Small intestine (tissue), 7 donors: ENCODE measurements at regions not wholly inside any gene's neighbourhood (a gene's known extent, or its start where the extent isn't known, plus 50 kb on each side); places are given as distances from the start of the nearest gene placed in this dataset.
"Not testable (repeated sequence)": the region's sequence is repeated elsewhere in the genome, so short reads cannot be mapped to it uniquely, and the experiment has no call there.

ENCODE experiments used
- DNase-seq, 2 donors: peaks; one replicate each; pipeline versions ENCODE4 v3.0.0 to v3.0.0-alpha.2; 2013
- FAIRE-seq: peaks from 2 replicates; lab custom pipeline; 2012; peaks lifted over from hg19 to GRCh38; lab: Jason Lieb, UNC
- H3K27ac ChIP-seq, 3 donors: one replicate each; pipeline ENCODE4 v1.5.1; 2013; ENCODE audit warnings: low read length in 2 of 3, mild to moderate bottlenecking in 2 of 3, control low read depth in 1 of 3, inconsistent platforms in 1 of 3, low read depth in 1 of 3, moderate library complexity in 1 of 3
- H3K27me3 ChIP-seq, 3 donors: one replicate each; pipeline ENCODE4 v1.6.1; 2013; ENCODE audit warnings: low read length in 3 of 3, inconsistent platforms in 1 of 3; ENCODE audit not compliant: control insufficient read depth in 3 of 3, insufficient read depth in 3 of 3
- H3K36me3 ChIP-seq, 3 donors: one replicate each; pipeline ENCODE4 v1.6.1; 2013; ENCODE audit warnings: low read length in 3 of 3, inconsistent platforms in 1 of 3, low read depth in 1 of 3, mild to moderate bottlenecking in 1 of 3, moderate library complexity in 1 of 3; ENCODE audit not compliant: control insufficient read depth in 3 of 3, insufficient read depth in 2 of 3
- H3K4me1 ChIP-seq, 3 donors: one replicate each; pipeline ENCODE4 v1.6.1; 2013; ENCODE audit warnings: low read length in 2 of 3, inconsistent platforms in 1 of 3, low read depth in 1 of 3, mild to moderate bottlenecking in 1 of 3, moderate library complexity in 1 of 3; ENCODE audit not compliant: control insufficient read depth in 3 of 3, insufficient read depth in 2 of 3
- H3K4me3 ChIP-seq, 3 donors: one replicate each; pipeline ENCODE4 v1.5.1; 2013; ENCODE audit warnings: low read length in 3 of 3, control low read depth in 1 of 3, inconsistent platforms in 1 of 3, low read depth in 1 of 3, mild to moderate bottlenecking in 1 of 3, moderate library complexity in 1 of 3
- H3K9me3 ChIP-seq, 2 donors: one replicate each; pipeline ENCODE4 v1.6.1; 2013; ENCODE audit warnings: low read depth in 1 of 2, low read length in 1 of 2; ENCODE audit not compliant: control insufficient read depth in 2 of 2, insufficient read depth in 1 of 2
- WGBS, 3 donors: extraction: QIAGEN DNeasy Blood & Tissue Kit; methylation state at CpG; one replicate each; pipeline ENCODE4 v1.1.7; 2013; 5-methylcytosine and 5-hydroxymethylcytosine counted together
- donor health status: healthy with polysubstance abuse.
- donor health status: control.
- donor health status: control.
- donor health status: Bipolar disorder and iron deficiency.
- donor health status: healthy.

- DNase-seq = peak; percentile 2 to 40
- Histone ChIP-seq H3K4me3 (no peak overlapping the region), H3K27me3 (no peaks in the 10 kb centered on the region), H3K4me1 (no peaks in the 10 kb centered on the region), H3K27ac (no peak overlapping the region), H3K36me3 (no peaks in the 10 kb centered on the region), H3K9me3 (no peaks in the 10 kb centered on the region)
- 9 to 14% (median 9%) methylated on average over 6 of the region's 6 CpGs for WGBS, 3 donors
- FAIRE-seq = no peak
Observed at GRCh38 chr3:159273608-159274007, 471.8 kb downstream of the MFSD1 start.

GRCh38 chr3:159275741-159276140, 473.9 kb downstream of the MFSD1 start:
- no peak overlapping the region for H3K27ac ChIP-seq
- WGBS, 3 donors = 24 to 43% (median 43%) methylated on average over 1 of the region's 1 CpG
- no peak for FAIRE-seq
- no peaks in the 10 kb centered on the region for H3K9me3 ChIP-seq
- H3K4me3 ChIP-seq = no peak overlapping the region
- no peak for DNase-seq
- no peaks in the 10 kb centered on the region for H3K4me1 ChIP-seq
- H3K27me3 ChIP-seq = no peaks in the 10 kb centered on the region
- H3K36me3 ChIP-seq = no peaks in the 10 kb centered on the region

- FAIRE-seq (no peak), DNase-seq (no peak)
- no peaks in the 10 kb centered on the region for H3K27me3 ChIP-seq
- H3K27ac ChIP-seq = no peak overlapping the region
- no peaks in the 10 kb centered on the region for H3K4me1 ChIP-seq
- H3K9me3 ChIP-seq = no peaks in the 10 kb centered on the region
- no peaks in the 10 kb centered on the region for H3K36me3 ChIP-seq
- H3K4me3 ChIP-seq = no peak overlapping the region
- WGBS, 3 donors = 72 to 79% (median 78%) methylated on average over 5 of the region's 5 CpGs
Observed at GRCh38 chr3:159277814-159278213, 476.0 kb downstream of the MFSD1 start.

DNA sequence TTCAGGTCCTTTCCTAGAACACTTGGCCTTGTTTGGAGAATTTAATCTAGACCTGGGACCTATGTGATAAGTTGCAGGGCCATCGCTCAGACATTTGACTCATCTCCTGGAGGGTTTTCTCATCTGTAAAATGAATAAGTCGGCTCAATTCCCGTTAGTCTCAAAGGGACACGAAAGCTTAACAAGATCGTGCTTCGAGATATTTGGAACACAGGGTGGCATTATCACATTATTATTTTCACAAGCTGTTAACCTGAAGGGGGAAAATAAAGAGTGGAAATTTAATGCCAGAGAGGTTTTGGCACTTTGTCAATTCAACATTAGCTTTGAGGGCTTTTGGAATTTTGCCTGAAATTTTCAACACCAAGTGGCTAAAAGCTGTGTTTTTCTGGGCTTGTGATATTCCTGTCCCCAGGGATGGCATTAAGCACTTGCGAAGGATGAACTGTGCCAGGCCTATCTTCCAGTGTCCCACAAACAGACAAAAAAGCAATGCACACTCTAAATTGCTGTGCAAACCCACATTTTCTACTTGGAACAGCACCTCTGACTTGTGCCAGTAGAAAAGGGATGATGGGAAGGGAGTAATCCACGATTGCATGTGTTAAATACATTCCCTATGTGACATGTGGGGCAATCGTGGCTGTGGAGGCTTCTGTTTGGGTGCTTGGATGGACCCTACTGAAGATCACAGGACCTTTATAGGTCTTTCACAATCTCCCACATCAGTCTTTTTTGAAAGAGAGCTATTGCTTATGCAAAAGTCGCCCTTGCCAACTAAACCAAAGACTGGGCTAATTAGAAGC, 478.7 kb downstream of the MFSD1 start:
- no peaks in the 10 kb centered on the region for H3K4me1 ChIP-seq
- no peak overlapping the region for H3K27ac ChIP-seq
- no peak for FAIRE-seq
- no peaks in the 10 kb centered on the region for H3K9me3 ChIP-seq
- H3K36me3 ChIP-seq = no peaks in the 10 kb centered on the region
- DNase-seq = no peak
- no peak overlapping the region for H3K4me3 ChIP-seq
- WGBS, 3 donors = 70 to 81% (median 74%) methylated on average over 10 of the region's 10 CpGs
- no peaks in the 10 kb centered on the region for H3K27me3 ChIP-seq

- Histone ChIP-seq H3K36me3 (no peaks in the 10 kb centered on the region), H3K4me3 (no peak overlapping the region), H3K27me3 (no peaks in the 10 kb centered on the region), H3K4me1 (no peaks in the 10 kb centered on the region), H3K27ac (no peak overlapping the region), H3K9me3 (no peaks in the 10 kb centered on the region)
- DNase-seq (no peak), FAIRE-seq (no peak)
- 52 to 67% (median 59%) methylated on average over 1 of the region's 1 CpG for WGBS, 3 donors
Observed at GRCh38 chr3:159293493-159293892, 491.6 kb downstream of the MFSD1 start.

- Histone ChIP-seq H3K36me3 (no peaks in the 10 kb centered on the region), H3K27me3 (no peaks in the 10 kb centered on the region), H3K4me3 (no peak overlapping the region), H3K4me1 (no peaks in the 10 kb centered on the region), H3K27ac (no peak overlapping the region), H3K9me3 (no peaks in the 10 kb centered on the region)
- DNase-seq = no peak
- 36 to 53% (median 51%) methylated on average over 1 of the region's 1 CpG for WGBS, 3 donors
- no peak for FAIRE-seq
Observed at GRCh38 chr3:159301961-159302360, 500.1 kb downstream of the MFSD1 start.

- no peak for DNase-seq
- H3K27ac ChIP-seq = no peak overlapping the region
- no peak overlapping the region for H3K4me3 ChIP-seq
- no peak for FAIRE-seq
- no peaks in the 10 kb centered on the region for H3K36me3 ChIP-seq
- no peaks in the 10 kb centered on the region for H3K27me3 ChIP-seq
- H3K9me3 ChIP-seq = no peaks in the 10 kb centered on the region
- no peaks in the 10 kb centered on the region for H3K4me1 ChIP-seq
Observed at GRCh38 chr3:159305017-159305416, 503.2 kb downstream of the MFSD1 start.

DNA sequence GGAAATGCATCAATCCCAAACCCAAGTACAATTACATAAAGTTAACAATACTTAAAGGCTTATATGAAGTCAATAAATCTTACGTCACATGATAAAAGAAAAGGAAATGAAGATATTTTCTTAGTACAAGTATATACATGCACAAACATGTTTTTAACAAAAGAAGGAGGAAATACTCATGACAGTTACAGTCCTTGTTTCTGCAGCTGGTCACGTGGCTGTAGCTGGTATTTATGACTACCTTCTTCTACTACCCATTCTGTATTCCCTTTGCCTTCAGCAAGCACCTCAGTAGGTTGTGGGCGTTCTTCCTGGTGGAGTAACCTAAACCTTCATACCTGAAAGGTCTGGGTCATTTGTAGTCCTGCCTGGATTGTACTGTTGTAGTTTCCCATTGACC, 514.9 kb downstream of the MFSD1 start:
- not testable (repeated sequence) for H3K36me3 ChIP-seq, H3K9me3 ChIP-seq, DNase-seq, H3K27ac ChIP-seq, H3K27me3 ChIP-seq, H3K4me3 ChIP-seq, H3K4me1 ChIP-seq, FAIRE-seq
- 47 to 72% (median 53%) methylated on average over 3 of the region's 3 CpGs for WGBS, 3 donors

- no peaks in the 10 kb centered on the region for H3K9me3 ChIP-seq
- no peak for DNase-seq
- H3K27me3 ChIP-seq = no peaks in the 10 kb centered on the region
- no peaks in the 10 kb centered on the region for H3K36me3 ChIP-seq
- no peak overlapping the region for H3K4me3 ChIP-seq
- H3K27ac ChIP-seq = no peak overlapping the region
- no peak for FAIRE-seq
- no peaks in the 10 kb centered on the region for H3K4me1 ChIP-seq
Observed at GRCh38 chr3:159319156-159319555, 517.3 kb downstream of the MFSD1 start.
